OCI-LY1 (cell line): ENCODE measurements at regions not wholly inside any gene's neighbourhood (a gene's known extent, or its start where the extent isn't known, plus 50 kb on each side); places are given as distances from the start of the nearest gene placed in this dataset.
"Not testable (repeated sequence)": the region's sequence is repeated elsewhere in the genome, so short reads cannot be mapped to it uniquely, and the experiment has no call there.

ENCODE experiments used
- H2AFZ ChIP-seq: fragments of 200-600 bp; sonication (generic), shearing (Covaris generic); 2 replicates; pipeline ENCODE4 v1.6.0; 2014; ENCODE audit warnings: antibody characterized with exemption, mild to moderate bottlenecking, low read length
- H3F3A ChIP-seq: fragments of 200-600 bp; sonication (generic), shearing (Covaris generic); 2 replicates; pipeline ENCODE4 v1.6.0; 2014; ENCODE audit warnings: mild to moderate bottlenecking, antibody characterized with exemption, low read length, moderate library complexity; ENCODE audit not compliant: insufficient read depth
- H3K27ac ChIP-seq: fragments of 200-600 bp; sonication (generic); 2 replicates; pipeline ENCODE4 v1.5.1; 2014; ENCODE audit warnings: low read length, mixed run types, mild to moderate bottlenecking, low read depth; ENCODE audit not compliant: poor library complexity, severe bottlenecking
- H3K27me3 ChIP-seq: fragments of 200-600 bp; sonication (generic); 2 replicates; pipeline ENCODE4 v1.6.0; 2014; ENCODE audit warnings: antibody characterized with exemption, mild to moderate bottlenecking, low read length, moderate library complexity; ENCODE audit not compliant: insufficient read depth
- H3K36me3 ChIP-seq: fragments of 200-600 bp; sonication (generic); 2 replicates; pipeline ENCODE4 v1.6.1; 2014; ENCODE audit warnings: mild to moderate bottlenecking, antibody characterized with exemption, low read length, moderate library complexity, mixed read lengths; ENCODE audit not compliant: insufficient read depth
- H3K4me1 ChIP-seq: fragments of 200-600 bp; sonication (generic); 2 replicates; pipeline ENCODE4 v1.5.1; 2014; ENCODE audit warnings: mild to moderate bottlenecking, low read length, moderate library complexity; ENCODE audit not compliant: insufficient read depth, severe bottlenecking
- H3K4me2 ChIP-seq: fragments of 200-600 bp; sonication (generic), shearing (Covaris generic); 2 replicates; pipeline ENCODE4 v1.6.1; 2014; ENCODE audit warnings: low read length
- H3K4me3 ChIP-seq: fragments of 200-600 bp; sonication (generic); 2 replicates; pipeline ENCODE4 v1.5.1; 2014; ENCODE audit warnings: low read length, low read depth, mild to moderate bottlenecking, mixed read lengths; ENCODE audit not compliant: poor library complexity, severe bottlenecking
- H3K79me2 ChIP-seq: fragments of 200-600 bp; shearing (Covaris generic); 2 replicates; pipeline ENCODE4 v1.6.1; 2016; ENCODE audit warnings: mixed run types, low read length, mixed read lengths; ENCODE audit not compliant: insufficient read depth
- H3K9ac ChIP-seq: fragments of 200-600 bp; sonication (generic), shearing (Covaris generic); 2 replicates; pipeline ENCODE4 v1.6.1; 2014; ENCODE audit warnings: mild to moderate bottlenecking, low read length, mixed read lengths
- H3K9me2 ChIP-seq: fragments of 200-600 bp; sonication (generic), shearing (Covaris generic); 2 replicates; pipeline ENCODE4 v1.6.1; 2014; ENCODE audit warnings: low read depth, mild to moderate bottlenecking, low read length, mixed read lengths
- H3K9me3 ChIP-seq: fragments of 200-600 bp; shearing (Covaris generic); 2 replicates; pipeline ENCODE4 v1.6.1; 2014; ENCODE audit warnings: low read length, mixed read lengths
- H4K20me1 ChIP-seq: fragments of 200-600 bp; sonication (generic), shearing (Covaris generic); 2 replicates; pipeline ENCODE4 v1.6.0; 2016; ENCODE audit warnings: mild to moderate bottlenecking, low read length; ENCODE audit not compliant: insufficient read depth
- EZH2 ChIP-seq: fragments of 200-600 bp; sonication (generic), shearing (Covaris generic); IDR thresholded peaks from 2 replicates; pipeline ENCODE4 v1.8.0; 2017; ENCODE audit warnings: borderline replicate concordance, mixed run types, mild to moderate bottlenecking, antibody characterized with exemption, low read length, moderate library complexity, mixed read lengths
- TF ChIP-seq, protein P1 (sequence below): fragments of 200-600 bp; sonication (generic), shearing (Covaris generic); IDR thresholded peaks from 2 replicates; pipeline ENCODE4 v1.5.1; 2017; ENCODE audit warnings: mild to moderate bottlenecking, antibody characterized with exemption, low read length, moderate library complexity, mixed read lengths

DNA sequence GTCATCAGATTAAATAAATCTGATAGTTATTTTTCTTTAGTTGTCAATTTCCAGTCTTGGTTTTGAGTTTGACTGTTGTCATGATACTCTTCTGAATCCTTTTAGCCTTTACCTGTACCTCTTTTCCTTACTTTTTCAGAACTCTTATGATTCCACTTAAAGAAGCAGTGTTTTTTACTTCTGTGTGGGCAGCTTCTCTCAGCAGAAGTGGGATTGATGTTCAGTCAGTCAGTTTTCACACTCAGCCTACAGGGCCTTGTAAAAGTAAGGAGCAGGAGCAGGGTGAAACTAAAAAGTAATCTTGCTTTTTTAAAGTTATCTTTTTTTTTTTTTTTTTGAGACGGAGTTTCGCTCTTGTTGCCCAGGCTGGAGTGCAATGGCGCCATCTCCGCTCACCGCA, 75.1 kb downstream of the HAUS1 start:
- Histone ChIP-seq H3K4me2 (no peak overlapping the region), H3K9me3 (no peaks in the 10 kb centered on the region), H3K79me2 (peaks cover 98% of the 10 kb centered on the region), H3K36me3 (no peaks in the 10 kb centered on the region), H3K4me1 (peaks cover 58% of the 10 kb centered on the region), H3F3A (no peaks in the 10 kb centered on the region), H3K4me3 (no peak overlapping the region), H3K9ac (no peak overlapping the region), H3K27ac (no peak overlapping the region), H4K20me1 (no peaks in the 10 kb centered on the region), H3K9me2 (no peaks in the 10 kb centered on the region), H2AFZ (no peak overlapping the region), H3K27me3 (no peaks in the 10 kb centered on the region)
- TF ChIP-seq, protein P1, sequence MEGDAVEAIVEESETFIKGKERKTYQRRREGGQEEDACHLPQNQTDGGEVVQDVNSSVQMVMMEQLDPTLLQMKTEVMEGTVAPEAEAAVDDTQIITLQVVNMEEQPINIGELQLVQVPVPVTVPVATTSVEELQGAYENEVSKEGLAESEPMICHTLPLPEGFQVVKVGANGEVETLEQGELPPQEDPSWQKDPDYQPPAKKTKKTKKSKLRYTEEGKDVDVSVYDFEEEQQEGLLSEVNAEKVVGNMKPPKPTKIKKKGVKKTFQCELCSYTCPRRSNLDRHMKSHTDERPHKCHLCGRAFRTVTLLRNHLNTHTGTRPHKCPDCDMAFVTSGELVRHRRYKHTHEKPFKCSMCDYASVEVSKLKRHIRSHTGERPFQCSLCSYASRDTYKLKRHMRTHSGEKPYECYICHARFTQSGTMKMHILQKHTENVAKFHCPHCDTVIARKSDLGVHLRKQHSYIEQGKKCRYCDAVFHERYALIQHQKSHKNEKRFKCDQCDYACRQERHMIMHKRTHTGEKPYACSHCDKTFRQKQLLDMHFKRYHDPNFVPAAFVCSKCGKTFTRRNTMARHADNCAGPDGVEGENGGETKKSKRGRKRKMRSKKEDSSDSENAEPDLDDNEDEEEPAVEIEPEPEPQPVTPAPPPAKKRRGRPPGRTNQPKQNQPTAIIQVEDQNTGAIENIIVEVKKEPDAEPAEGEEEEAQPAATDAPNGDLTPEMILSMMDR = no peak
- TF ChIP-seq EZH2 = no peak

DNA sequence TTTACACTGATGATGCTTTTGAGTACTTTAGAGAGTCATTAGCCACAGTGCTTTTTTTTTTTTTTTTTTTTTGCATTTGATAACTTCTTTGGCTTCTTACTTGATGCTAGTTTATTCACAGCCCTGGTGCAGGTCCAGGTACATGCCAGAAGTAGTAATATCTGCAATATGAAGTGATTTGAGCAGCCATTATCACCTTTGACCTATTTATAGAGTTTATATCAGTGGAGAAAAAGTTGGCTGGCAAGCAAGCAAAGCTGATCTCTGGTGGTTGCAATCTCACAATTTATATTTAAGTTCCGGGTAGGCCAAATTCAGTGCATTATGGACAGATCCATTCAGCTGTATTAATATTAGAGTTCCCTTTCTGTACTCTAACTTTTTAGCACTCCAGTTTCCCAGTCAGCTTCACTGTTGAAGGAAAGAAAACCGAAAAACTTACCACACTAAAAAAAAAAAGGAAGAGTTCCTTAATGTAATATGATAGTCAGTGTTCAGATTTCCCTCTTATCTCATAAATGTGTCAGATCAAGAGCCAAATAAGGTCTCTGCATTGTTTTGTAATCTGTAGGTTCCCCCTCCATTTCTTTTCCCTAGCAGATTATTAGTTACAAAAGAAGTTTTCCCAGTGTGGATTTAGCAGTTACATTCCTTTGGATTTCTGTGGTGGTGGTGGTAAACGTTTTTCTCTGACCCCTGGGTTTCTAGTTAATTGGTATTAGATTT, 78.6 kb downstream of the HAUS1 start:
- no peak for TF ChIP-seq EZH2
- TF ChIP-seq, protein P1 = no peak
- no peaks in the 10 kb centered on the region for H3K9me2 ChIP-seq
- H3K27ac ChIP-seq = peak overlapping the region; percentile 3
- no peaks in the 10 kb centered on the region for H3F3A ChIP-seq
- no peaks in the 10 kb centered on the region for H4K20me1 ChIP-seq
- peak overlapping the region; percentile 13; the same call in 1 of the 2 replicates for H3K4me2 ChIP-seq
- H3K79me2 ChIP-seq = peaks cover 100% of the 10 kb centered on the region
- H2AFZ ChIP-seq = no peak overlapping the region
- no peaks in the 10 kb centered on the region for H3K27me3 ChIP-seq
- peaks cover 41% of the 10 kb centered on the region for H3K4me1 ChIP-seq
- H3K9me3 ChIP-seq = no peaks in the 10 kb centered on the region
- H3K36me3 ChIP-seq = no peaks in the 10 kb centered on the region
- H3K9ac ChIP-seq = no peak overlapping the region
- no peak overlapping the region for H3K4me3 ChIP-seq

DNA sequence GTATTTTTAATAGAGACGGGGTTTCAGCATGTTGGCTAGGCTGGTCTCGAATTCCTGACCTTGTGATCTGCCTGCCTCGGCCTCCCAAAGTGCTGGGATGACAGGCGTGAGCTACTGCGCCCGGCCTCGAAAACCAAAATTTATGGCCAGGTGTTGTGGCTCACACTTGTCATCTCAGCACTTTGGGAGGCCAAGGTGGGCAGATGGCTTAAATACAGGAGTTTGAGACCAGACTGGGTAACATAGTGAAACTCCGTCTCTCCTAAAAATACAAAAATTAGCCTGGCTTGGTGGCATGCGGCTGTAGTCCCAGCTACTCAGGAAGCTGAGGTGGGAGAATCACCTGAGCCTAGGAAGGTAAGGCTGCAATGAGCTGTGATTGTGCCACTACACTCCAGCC, 80.1 kb downstream of the HAUS1 start:
- peak overlapping the region; percentile 10; the same call in 1 of the 2 replicates for H3K9ac ChIP-seq
- peak overlapping the region; percentile 4; the same call in 1 of the 2 replicates for H3K4me2 ChIP-seq
- not testable (repeated sequence) for H3K9me2 ChIP-seq, H3F3A ChIP-seq, H3K4me3 ChIP-seq, H3K9me3 ChIP-seq, H3K36me3 ChIP-seq, H2AFZ ChIP-seq, H3K27me3 ChIP-seq, H4K20me1 ChIP-seq
- peaks cover 50% of the 10 kb centered on the region for H3K4me1 ChIP-seq
- peaks cover 100% of the 10 kb centered on the region for H3K79me2 ChIP-seq
- peak overlapping the region; percentile 52 for H3K27ac ChIP-seq

DNA sequence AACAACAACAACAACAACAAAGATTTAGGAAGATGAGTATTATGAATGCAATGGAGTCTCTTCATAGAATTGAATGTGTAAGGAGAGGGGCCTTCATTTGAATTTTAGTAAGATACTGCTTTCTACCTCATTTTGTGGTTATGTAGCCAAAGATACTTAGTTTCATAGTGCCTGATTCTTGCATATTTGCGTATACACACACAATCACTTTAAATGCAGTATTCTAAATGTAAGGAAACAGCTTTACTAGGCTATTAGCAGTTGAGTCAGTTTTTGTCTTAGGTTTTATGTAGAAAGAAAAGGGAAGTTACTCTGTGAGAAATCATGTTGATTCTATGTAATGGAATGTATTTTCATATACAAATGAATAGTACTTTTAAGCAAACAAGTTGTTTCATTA, 80.5 kb downstream of the HAUS1 start:
- peaks cover 100% of the 10 kb centered on the region for H3K79me2 ChIP-seq
- H3K36me3 ChIP-seq = no peaks in the 10 kb centered on the region
- no peaks in the 10 kb centered on the region for H4K20me1 ChIP-seq
- peak overlapping the region; percentile 4; the same call in 1 of the 2 replicates for H3K4me2 ChIP-seq
- no peaks in the 10 kb centered on the region for H3F3A ChIP-seq
- H3K9me2 ChIP-seq = no peaks in the 10 kb centered on the region
- no peak overlapping the region for H3K4me3 ChIP-seq
- no peak for TF ChIP-seq EZH2
- TF ChIP-seq, protein P1 = no peak
- H2AFZ ChIP-seq = no peak overlapping the region
- H3K4me1 ChIP-seq = peaks cover 50% of the 10 kb centered on the region
- H3K27me3 ChIP-seq = no peaks in the 10 kb centered on the region
- no peak overlapping the region; the same call in 1 of the 2 replicates for H3K9ac ChIP-seq
- H3K9me3 ChIP-seq = no peaks in the 10 kb centered on the region
- H3K27ac ChIP-seq = peak overlapping the region; percentile 52
